OCI-LY3 (cell line): ENCODE measurements at regions not wholly inside any gene's neighbourhood (a gene's known extent, or its start where the extent isn't known, plus 50 kb on each side); places are given as distances from the start of the nearest gene placed in this dataset.

Experiments
- CTCF ChIP-seq: fragments of 200-600, 300-600 bp; sonication (generic); IDR thresholded peaks from 2 replicates; pipeline ENCODE4 v1.5.1; 2014; ENCODE audit warnings: antibody characterized with exemption, low read length, low read depth
- EZH2phosphoT487 ChIP-seq: fragments of 200-600 bp; shearing (Covaris generic); IDR thresholded peaks from 2 replicates; pipeline ENCODE4 v1.6.1; 2018; ENCODE audit warnings: antibody characterized with exemption, mixed run types, low read depth

GRCh38 chr3:5429517-5429890 lies 242.0 kb downstream of the EDEM1 start:
- no peak for TF ChIP-seq CTCF
- no peak for TF ChIP-seq EZH2phosphoT487
